Osteocyte (in vitro differentiated cells): ENCODE measurements at regions not wholly inside any gene's neighbourhood (a gene's known extent, or its start where the extent isn't known, plus 50 kb on each side); places are given as distances from the start of the nearest gene placed in this dataset.

ENCODE experiments used
- DNase-seq: peaks from one replicate; pipeline ENCODE4 v3.0.0; 2021; ENCODE audit warnings: mixed read lengths; ENCODE audit not compliant: unreplicated experiment; ENCODE audit errors: extremely low spot score
- H3K27ac Mint-ChIP-seq: one replicate; pipeline ENCODE4 v1.8.0; 2021; ENCODE audit warnings: mild to moderate bottlenecking, mixed read lengths; ENCODE audit not compliant: unreplicated experiment
- H3K27me3 Mint-ChIP-seq: one replicate; pipeline ENCODE4 v1.8.0; 2021; ENCODE audit warnings: mixed read lengths; ENCODE audit not compliant: unreplicated experiment
- H3K36me3 Mint-ChIP-seq: one replicate; pipeline ENCODE4 v1.8.0; 2021; ENCODE audit warnings: mixed read lengths; ENCODE audit not compliant: unreplicated experiment
- H3K4me1 Mint-ChIP-seq: one replicate; pipeline ENCODE4 v1.8.0; 2021; ENCODE audit warnings: mixed read lengths; ENCODE audit not compliant: unreplicated experiment
- H3K4me3 Mint-ChIP-seq: one replicate; pipeline ENCODE4 v1.8.0; 2021; ENCODE audit warnings: mild to moderate bottlenecking, moderate library complexity, mixed read lengths; ENCODE audit not compliant: unreplicated experiment
- H3K9me3 Mint-ChIP-seq: one replicate; pipeline ENCODE4 v1.8.0; 2021; ENCODE audit warnings: mixed read lengths; ENCODE audit not compliant: unreplicated experiment
- TF ChIP-seq, protein P1 (sequence below): fragments of 200-600 bp; sonication (generic); IDR thresholded peaks from 2 replicates; pipeline ENCODE4 v1.5.0; 2021; ENCODE audit warnings: antibody characterized with exemption, mild to moderate bottlenecking, moderate library complexity

DNA sequence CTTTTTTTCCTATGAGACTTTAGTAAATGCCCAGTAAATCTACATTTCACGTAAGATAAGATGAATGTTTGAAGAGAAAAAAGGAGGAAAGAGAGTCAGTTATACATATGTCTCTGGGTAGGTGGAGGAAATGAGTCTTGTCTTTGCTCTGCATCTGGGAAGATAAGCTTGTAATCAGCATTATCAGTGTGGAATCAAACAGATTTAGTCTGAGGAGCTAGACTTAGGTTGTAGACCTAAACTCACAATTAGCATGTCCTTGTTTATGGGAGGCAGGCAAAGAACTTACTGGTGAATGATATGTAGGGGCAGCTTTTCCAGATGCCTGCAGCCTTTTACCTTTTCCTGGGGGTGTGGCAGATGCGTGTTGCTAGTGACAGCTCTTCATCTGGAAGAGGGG is 962.3 kb downstream of the TBC1D22A start:
- Mint-ChIP-seq H3K36me3 (no peaks in the 10 kb centered on the region), H3K27me3 (no peaks in the 10 kb centered on the region), H3K27ac (no peak overlapping the region), H3K9me3 (peaks cover 8% of the 10 kb centered on the region), H3K4me1 (no peaks in the 10 kb centered on the region), H3K4me3 (no peak overlapping the region)
- TF ChIP-seq, protein P1, sequence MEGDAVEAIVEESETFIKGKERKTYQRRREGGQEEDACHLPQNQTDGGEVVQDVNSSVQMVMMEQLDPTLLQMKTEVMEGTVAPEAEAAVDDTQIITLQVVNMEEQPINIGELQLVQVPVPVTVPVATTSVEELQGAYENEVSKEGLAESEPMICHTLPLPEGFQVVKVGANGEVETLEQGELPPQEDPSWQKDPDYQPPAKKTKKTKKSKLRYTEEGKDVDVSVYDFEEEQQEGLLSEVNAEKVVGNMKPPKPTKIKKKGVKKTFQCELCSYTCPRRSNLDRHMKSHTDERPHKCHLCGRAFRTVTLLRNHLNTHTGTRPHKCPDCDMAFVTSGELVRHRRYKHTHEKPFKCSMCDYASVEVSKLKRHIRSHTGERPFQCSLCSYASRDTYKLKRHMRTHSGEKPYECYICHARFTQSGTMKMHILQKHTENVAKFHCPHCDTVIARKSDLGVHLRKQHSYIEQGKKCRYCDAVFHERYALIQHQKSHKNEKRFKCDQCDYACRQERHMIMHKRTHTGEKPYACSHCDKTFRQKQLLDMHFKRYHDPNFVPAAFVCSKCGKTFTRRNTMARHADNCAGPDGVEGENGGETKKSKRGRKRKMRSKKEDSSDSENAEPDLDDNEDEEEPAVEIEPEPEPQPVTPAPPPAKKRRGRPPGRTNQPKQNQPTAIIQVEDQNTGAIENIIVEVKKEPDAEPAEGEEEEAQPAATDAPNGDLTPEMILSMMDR = no peak
- DNase-seq = no peak

DNA sequence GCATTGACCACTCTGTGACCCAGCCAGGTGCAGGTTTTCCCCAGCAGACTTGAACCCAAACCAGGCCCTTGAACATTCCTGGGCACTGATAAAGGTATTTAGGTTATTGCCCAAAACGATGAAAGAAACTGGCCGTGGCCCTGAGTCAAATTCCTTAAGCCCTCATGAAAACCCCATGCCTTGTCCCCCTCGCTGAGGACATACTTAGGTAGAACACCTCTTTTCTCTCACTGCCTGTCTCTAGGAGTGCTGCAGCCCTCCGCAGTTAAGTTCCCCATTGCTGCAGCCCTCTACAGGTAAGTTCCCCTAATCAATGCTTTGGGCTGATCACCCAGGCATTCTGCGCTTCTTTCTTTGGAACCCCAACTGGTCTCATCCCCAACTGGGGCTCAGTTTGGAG is 961.6 kb downstream of the TBC1D22A start:
- no peaks in the 10 kb centered on the region for H3K27me3 Mint-ChIP-seq
- no peak overlapping the region for H3K27ac Mint-ChIP-seq
- no peaks in the 10 kb centered on the region for H3K4me1 Mint-ChIP-seq
- TF ChIP-seq, protein P1 = no peak
- no peak overlapping the region for H3K4me3 Mint-ChIP-seq
- no peak for DNase-seq
- H3K9me3 Mint-ChIP-seq = peaks cover 5% of the 10 kb centered on the region
- no peaks in the 10 kb centered on the region for H3K36me3 Mint-ChIP-seq

DNA sequence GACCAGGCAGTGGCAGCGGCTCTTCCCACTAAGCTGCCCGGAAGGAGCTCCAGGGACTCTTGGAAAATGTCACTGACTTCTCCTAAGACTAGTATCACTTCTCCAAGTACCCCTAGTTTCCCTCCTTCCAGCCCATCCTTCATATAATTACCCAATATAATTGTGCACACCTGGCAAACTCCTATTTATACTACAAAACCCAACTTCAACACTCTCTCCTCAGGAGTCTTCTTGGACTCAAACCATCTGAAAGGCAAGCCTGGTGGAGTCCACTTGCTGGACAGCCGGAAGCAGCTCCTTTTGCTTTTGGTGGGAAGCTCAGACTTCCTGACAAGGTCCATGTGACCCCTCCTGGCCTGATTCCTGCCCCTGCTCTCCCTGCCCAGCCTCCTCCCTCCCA is 955.9 kb downstream of the TBC1D22A start:
- TF ChIP-seq, protein P1 = no peak
- Mint-ChIP-seq H3K4me3 (no peak overlapping the region), H3K27me3 (no peaks in the 10 kb centered on the region), H3K9me3 (peaks cover 7% of the 10 kb centered on the region), H3K36me3 (no peaks in the 10 kb centered on the region), H3K4me1 (no peaks in the 10 kb centered on the region), H3K27ac (no peak overlapping the region)
- no peak for DNase-seq

DNA sequence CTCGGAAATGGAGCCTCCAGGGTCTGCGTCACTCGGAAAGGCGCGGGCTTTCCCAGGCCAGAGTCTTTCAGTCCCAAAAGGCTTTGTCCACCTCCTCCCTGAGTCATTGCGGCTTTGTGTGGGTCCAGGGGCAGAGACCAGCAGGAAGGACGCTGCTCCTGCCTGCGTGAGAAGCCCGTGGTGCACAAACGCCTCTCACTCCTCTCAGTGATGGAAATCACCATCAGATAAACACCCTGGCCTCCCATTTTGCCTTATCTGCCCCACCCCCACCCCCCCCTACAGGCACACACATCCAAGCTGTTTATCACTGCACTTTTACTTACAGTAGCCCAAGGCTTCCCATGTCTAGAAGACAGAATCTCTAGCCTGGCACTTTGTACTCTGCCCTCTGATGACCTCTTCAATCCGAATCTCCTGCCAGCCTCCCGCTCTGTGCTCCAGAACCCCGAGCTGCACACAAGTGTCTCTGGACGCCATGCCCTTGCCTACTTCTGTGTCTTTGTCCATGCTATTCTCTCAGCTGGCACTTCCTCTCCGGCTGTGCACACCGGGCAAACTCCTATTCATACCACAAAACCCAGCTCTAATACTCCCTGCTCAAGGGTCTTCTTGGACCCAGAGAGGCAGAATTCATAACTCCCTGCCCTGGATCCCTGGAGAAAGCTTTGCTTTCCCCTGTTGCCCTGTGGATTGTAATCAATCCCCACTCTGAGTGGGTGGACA is 954.6 kb downstream of the TBC1D22A start:
- TF ChIP-seq, protein P1 = no peak
- DNase-seq = no peak
- no peaks in the 10 kb centered on the region for H3K4me1 Mint-ChIP-seq
- H3K4me3 Mint-ChIP-seq = no peak overlapping the region
- H3K27me3 Mint-ChIP-seq = no peaks in the 10 kb centered on the region
- no peak overlapping the region for H3K27ac Mint-ChIP-seq
- H3K36me3 Mint-ChIP-seq = no peaks in the 10 kb centered on the region
- H3K9me3 Mint-ChIP-seq = peaks cover 18% of the 10 kb centered on the region

DNA sequence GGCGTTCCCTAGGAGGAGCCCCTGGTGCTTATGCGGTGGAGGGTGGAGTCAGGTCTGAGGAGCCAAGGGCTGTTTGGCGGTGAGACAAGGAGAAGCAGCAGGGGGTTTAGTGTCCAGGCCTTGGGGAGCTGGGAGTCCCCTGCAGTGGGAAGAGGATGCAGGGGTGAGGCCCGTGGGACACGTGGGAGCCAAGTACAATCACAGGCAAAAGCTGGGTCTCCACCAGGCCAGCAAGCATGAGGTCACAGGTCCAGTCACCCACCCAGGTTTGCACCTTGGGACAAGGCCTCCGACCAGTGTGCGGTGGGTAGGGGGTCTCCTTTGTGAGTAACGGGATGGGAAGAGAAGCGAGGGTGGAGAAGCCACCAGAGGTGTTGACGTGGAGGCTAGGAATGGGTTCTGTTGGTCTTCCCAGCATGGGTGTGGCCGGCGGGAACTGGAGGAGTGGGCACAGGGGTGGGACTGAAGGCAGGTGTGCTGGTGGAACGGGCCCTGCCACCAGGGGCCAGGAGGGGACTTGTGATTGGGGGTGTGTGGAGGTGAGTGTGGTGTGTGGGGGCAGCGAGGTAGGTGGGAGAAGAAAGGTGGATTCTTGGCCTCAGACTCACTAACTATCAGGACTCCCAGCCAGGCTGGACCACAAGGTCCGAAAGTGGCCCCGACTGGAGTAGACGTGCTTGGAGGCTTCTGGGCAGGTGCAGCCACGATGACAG is 953.6 kb downstream of the TBC1D22A start:
- Mint-ChIP-seq H3K36me3 (no peaks in the 10 kb centered on the region), H3K4me1 (no peaks in the 10 kb centered on the region), H3K4me3 (no peak overlapping the region), H3K9me3 (peaks cover 15% of the 10 kb centered on the region), H3K27ac (no peak overlapping the region), H3K27me3 (no peaks in the 10 kb centered on the region)
- TF ChIP-seq, protein P1 = no peak
- no peak for DNase-seq
